ENCODE measurements at regions not wholly inside any gene's neighbourhood (a gene's known extent, or its start where the extent isn't known, plus 50 kb on each side); places are given as distances from the start of the nearest gene placed in this dataset.

DNA sequence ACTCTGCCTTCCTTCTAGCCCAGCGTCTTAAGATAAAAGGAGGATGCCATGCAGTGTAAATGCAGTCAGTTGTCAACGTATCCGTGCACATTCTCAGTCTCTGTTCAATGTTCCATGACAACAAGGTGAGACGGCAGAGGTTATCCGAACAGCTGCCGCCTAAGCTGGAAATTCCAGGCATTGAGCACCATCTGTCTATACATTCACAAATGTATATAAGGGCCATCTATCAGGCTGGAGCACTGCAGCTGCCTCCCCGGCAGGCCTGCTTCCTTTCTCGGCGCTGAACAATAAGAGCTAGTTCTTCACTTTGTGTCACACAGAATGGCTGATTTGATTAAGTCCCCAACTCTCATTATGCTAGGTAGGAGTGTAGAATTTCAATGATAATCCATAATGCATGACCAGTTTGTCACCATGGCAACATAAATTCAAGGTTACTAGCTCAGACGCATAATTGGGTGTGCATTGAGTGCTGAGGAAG is 282.2 kb upstream of the SOX11 start:
- TF ChIP-seq POLR2A (IDR thresholded peaks at IDR 0.05; ENCODE audit: low read length) (no peak), GATA1 (IDR thresholded peaks at IDR 0.05; ENCODE audit: low read depth, low read length) (no peak)
